ENCODE measurements at regions not wholly inside any gene's neighbourhood (a gene's known extent, or its start where the extent isn't known, plus 50 kb on each side); places are given as distances from the start of the nearest gene placed in this dataset.
"Not testable (repeated sequence)": the region's sequence is repeated elsewhere in the genome, so short reads cannot be mapped to it uniquely, and the experiment has no call there.

DNA sequence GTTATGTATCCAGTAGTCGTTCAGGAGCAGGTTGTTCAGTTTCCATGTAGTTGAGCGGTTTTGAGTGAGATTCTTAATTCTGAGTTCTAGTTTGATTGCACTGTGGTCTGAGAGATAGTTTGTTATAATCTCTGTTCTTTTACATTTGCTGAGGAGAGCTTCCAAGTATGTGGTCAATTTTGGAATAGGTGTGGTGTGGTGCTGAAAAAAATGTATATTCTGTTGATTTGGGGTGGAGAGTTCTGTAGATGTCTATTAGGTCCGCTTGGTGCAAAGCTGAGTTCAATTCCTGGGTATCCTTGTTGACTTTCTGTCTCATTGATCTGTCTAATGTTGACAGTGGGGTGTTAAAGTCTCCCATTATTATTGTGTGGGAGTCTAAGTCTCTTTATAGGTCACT lies 68.6 kb upstream of the IZUMO1R start:
- H3K9me3 ChIP-seq = peaks cover 30% of the 10 kb centered on the region
- intact Hi-C loops (cut with DNase I); H3K36me3 ChIP-seq (ENCODE audit: insufficient read depth in 1 of 2, low read depth in 1 of 2); H3K4me1 ChIP-seq; H3K27me3 ChIP-seq (ENCODE audit: insufficient read depth in 3 of 3, low read length in 2 of 3); ATAC-seq; DNase-seq; H3K4me3 ChIP-seq; H3K27ac ChIP-seq: not testable (repeated sequence)
- WGBS, 3 donors = 65 to 69% (median 68%) methylated on average over 1 of the region's 3 CpGs

DNA sequence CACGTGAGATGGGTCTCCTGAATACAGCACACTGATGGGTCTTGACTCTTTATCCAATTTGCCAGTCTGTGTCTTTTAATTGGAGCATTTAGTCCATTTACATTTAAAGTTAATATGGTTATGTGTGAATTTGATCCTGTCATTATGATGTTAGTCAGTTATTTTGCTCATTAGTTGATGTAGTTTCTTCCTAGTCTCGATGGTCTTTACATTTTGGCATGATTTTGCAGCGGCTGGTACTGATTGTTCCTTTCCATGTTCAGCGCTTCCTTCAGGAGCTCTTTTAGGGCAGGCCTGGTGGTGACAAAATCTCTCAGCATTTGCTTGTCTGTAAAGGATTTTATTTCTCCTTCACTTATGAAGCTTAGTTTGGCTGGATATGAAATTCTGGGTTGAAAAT lies 68.0 kb upstream of the IZUMO1R start:
- ATAC-seq; intact Hi-C loops (cut with DNase I); H3K27ac ChIP-seq; H3K4me1 ChIP-seq; H3K4me3 ChIP-seq; H3K36me3 ChIP-seq (ENCODE audit: insufficient read depth in 1 of 2, low read depth in 1 of 2); DNase-seq; H3K27me3 ChIP-seq (ENCODE audit: insufficient read depth in 3 of 3, low read length in 2 of 3): not testable (repeated sequence)
- peaks cover 30% of the 10 kb centered on the region for H3K9me3 ChIP-seq
- WGBS, 3 donors = 78 to 86% (median 86%) methylated on average over 3 of the region's 4 CpGs

DNA sequence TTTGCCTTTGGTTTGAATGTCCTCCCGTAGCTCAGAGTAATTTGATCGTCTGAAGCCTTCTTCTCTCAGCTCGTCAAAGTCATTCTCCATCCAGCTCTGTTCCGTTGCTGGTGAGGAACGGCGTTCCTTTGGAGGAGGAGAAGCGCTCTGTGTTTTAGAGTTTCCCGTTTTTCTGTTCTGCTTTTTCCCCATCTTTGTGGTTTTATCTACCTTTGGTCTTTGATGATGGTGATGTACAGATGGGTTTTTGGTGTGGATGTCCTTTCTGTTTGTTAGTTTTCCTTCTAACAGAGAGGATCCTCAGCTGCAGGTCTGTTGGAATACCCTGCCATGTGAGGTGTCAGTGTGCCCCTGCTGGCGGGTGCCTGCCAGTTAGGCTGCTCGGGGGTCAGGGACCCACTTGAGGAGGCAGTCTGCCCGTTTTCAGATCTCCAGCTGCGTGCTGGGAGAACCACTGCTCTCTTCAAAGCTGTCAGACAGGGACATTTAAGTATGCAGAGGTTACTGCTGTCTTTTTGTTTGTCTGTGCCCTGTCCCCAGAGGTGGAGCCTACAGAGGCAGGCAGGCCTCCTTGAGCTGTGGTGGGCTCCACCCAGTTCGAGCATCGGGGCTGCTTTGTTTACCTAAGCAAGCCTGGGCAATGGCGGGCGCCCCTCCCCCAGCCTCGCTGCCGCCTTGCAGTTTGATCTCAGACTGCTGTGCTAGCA lies 66.8 kb upstream of the IZUMO1R start:
- H3K4me1 ChIP-seq; H3K36me3 ChIP-seq (ENCODE audit: insufficient read depth in 1 of 2, low read depth in 1 of 2); H3K27ac ChIP-seq; intact Hi-C loops (cut with DNase I); H3K27me3 ChIP-seq (ENCODE audit: insufficient read depth in 3 of 3, low read length in 2 of 3); H3K4me3 ChIP-seq; ATAC-seq: not testable (repeated sequence)
- DNase-seq = peak; percentile 53 to 63
- TF ChIP-seq, protein P1, sequence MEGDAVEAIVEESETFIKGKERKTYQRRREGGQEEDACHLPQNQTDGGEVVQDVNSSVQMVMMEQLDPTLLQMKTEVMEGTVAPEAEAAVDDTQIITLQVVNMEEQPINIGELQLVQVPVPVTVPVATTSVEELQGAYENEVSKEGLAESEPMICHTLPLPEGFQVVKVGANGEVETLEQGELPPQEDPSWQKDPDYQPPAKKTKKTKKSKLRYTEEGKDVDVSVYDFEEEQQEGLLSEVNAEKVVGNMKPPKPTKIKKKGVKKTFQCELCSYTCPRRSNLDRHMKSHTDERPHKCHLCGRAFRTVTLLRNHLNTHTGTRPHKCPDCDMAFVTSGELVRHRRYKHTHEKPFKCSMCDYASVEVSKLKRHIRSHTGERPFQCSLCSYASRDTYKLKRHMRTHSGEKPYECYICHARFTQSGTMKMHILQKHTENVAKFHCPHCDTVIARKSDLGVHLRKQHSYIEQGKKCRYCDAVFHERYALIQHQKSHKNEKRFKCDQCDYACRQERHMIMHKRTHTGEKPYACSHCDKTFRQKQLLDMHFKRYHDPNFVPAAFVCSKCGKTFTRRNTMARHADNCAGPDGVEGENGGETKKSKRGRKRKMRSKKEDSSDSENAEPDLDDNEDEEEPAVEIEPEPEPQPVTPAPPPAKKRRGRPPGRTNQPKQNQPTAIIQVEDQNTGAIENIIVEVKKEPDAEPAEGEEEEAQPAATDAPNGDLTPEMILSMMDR (IDR thresholded peaks at IDR 0.05) = peak; percentile 4
- WGBS, 3 donors = 75 to 80% (median 77%) methylated on average over 18 of the region's 18 CpGs
- H3K9me3 ChIP-seq = peaks cover 30% of the 10 kb centered on the region

DNA sequence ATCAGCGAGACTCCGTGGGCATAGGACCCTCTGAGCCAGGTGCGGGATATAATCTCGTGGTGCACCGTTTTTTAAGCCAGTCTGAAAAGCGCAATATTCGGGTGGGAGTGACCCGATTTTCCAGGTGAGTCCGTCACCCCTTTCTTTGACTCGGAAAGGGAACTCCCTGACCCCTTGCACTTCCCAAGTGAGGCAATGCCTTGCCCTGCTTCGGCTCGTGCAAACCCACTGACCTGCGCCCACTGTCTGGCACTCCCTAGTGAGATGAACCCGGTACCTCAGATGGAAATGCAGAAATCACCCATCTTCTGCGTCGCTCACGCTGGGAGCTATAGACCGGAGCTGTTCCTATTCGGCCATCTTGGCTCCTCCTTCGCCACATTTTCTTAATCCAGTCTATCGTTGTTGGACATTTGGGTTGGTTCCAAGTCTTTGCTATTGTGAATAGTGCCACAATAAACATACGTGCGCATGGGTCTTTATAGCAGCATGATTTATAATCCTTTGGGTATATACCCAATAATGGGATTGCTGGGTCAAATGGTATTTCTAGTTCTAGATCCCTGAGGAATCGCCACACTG lies 66.1 kb upstream of the IZUMO1R start:
- H3K36me3 ChIP-seq (ENCODE audit: insufficient read depth in 1 of 2, low read depth in 1 of 2); H3K4me1 ChIP-seq; H3K27ac ChIP-seq; H3K4me3 ChIP-seq; intact Hi-C loops (cut with DNase I); H3K27me3 ChIP-seq (ENCODE audit: insufficient read depth in 3 of 3, low read length in 2 of 3): not testable (repeated sequence)
- DNase-seq (peak; percentile 41 to 70), ATAC-seq (peak in 3 of 4 donors; percentile 39 to 57 (median 44))
- WGBS, 3 donors = 91 to 94% (median 93%) methylated on average over 24 of the region's 24 CpGs
- peaks cover 30% of the 10 kb centered on the region for H3K9me3 ChIP-seq

DNA sequence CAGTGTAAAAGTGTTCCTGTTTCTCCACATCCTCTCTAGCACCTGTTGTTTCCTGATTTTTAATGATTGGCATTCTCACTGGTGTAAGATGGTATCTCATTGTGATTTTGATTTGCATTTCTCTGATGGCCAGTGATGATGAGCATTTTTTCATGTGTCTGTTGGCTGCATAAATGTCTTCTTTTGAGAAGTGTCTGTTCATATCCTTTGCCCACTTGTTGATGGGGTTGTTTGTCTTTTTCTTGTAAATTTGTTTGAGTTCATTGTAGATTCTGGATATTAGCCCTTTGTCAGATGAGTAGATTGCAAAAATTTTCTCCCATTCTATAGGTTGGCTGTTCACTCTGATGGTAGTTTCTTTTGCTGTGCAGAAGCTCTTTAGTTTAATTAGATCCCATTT lies 65.6 kb upstream of the IZUMO1R start:
- H3K27ac ChIP-seq; H3K4me3 ChIP-seq; DNase-seq; H3K4me1 ChIP-seq; ATAC-seq; H3K27me3 ChIP-seq (ENCODE audit: insufficient read depth in 3 of 3, low read length in 2 of 3); intact Hi-C loops (cut with DNase I); H3K36me3 ChIP-seq (ENCODE audit: insufficient read depth in 1 of 2, low read depth in 1 of 2): not testable (repeated sequence)
- peaks cover 30% of the 10 kb centered on the region for H3K9me3 ChIP-seq

DNA sequence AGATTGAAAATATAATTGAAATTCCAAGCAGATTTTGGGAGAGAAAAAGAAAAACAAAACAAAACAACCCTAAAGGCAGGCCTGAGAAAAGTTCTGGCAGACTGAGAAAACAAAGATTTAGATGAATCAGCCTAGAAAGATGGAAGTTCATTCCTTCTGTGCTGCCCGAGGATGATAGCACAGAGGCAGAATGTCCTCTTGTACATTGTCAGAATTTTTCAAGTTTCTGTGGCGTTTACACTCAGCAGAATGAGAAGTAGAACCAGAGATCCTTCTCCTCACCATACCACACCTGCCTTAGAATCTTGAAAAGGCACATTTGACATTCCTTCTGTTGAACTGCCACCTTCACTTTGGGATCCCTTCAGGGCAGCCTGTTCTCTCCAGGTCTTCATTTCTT lies 62.5 kb upstream of the IZUMO1R start:
- TF ChIP-seq, protein P1 (IDR thresholded peaks at IDR 0.05) = no peak
- WGBS, 3 donors = 53 to 60% (median 53%) methylated on average over 2 of the region's 2 CpGs
- no peak for ATAC-seq
- Histone ChIP-seq H3K4me3 (no peak overlapping the region), H3K4me1 (no peaks in the 10 kb centered on the region), H3K9me3 (peaks cover 18% of the 10 kb centered on the region), H3K36me3 (ENCODE audit: insufficient read depth in 1 of 2, low read depth in 1 of 2) (no peaks in the 10 kb centered on the region), H3K27ac (no peak overlapping the region), H3K27me3 (ENCODE audit: insufficient read depth in 3 of 3, low read length in 2 of 3) (no peaks in the 10 kb centered on the region)
- no peak for DNase-seq
- intact Hi-C loops (cut with DNase I) = no loop called here

All from psoas muscle (tissue), 7 donors.